K562 (cell line): ENCODE measurements at regions not wholly inside any gene's neighbourhood (a gene's known extent, or its start where the extent isn't known, plus 50 kb on each side); places are given as distances from the start of the nearest gene placed in this dataset.

Experiments
- MED1 ChIP-seq: sonication (generic); formaldehyde crosslinking; IDR thresholded peaks from 2 replicates; pipeline ENCODE4 v1.8.1; 2023; ENCODE audit warnings: missing genetic modification reagents, borderline replicate concordance
- ZNF384 ChIP-seq: IDR thresholded peaks from 2 replicates; pipeline ENCODE4 v1.6.1; 2012; ENCODE audit warnings: low read depth, low read length, improper control_type of control experiment
- TF ChIP-seq, protein P1 (sequence below), 3 experiments: IDR thresholded peaks in 2 of 3; conservative IDR thresholded peaks in 1 of 3; 2 replicates each; pipeline ENCODE4 v1.5.1; 2011 to 2012; ENCODE audit warnings: low read length in 3 of 3, mild to moderate bottlenecking in 3 of 3, control low read depth in 2 of 3, improper control_type of control experiment in 1 of 3, inconsistent platforms in 1 of 3, low read depth in 1 of 3, mixed read lengths in 1 of 3, moderate library complexity in 1 of 3; ENCODE audit not compliant: insufficient read depth in 2 of 3

DNA sequence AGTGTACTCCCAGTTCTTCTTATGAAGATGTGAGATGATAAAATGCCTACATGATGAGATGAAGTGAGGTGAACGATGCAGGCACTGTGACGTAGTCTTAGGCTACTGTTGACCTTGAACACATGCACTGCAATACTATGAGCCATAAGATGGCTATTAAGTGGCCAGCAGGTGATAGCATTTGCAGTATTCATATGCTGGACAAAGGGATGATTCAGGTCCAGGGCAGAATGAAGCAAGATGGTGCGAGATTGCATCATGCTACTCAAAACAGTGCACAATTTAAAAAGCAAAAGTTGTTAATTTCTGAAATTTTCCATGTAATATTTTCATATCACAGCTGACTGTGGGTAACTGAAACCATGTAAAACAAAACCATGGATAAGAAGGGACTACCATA, 781.4 kb downstream of the PCDH18 start:
- TF ChIP-seq MED1 (CRISPR knock-in tag) (no peak), ZNF384 (no peak)
- TF ChIP-seq, protein P1, sequence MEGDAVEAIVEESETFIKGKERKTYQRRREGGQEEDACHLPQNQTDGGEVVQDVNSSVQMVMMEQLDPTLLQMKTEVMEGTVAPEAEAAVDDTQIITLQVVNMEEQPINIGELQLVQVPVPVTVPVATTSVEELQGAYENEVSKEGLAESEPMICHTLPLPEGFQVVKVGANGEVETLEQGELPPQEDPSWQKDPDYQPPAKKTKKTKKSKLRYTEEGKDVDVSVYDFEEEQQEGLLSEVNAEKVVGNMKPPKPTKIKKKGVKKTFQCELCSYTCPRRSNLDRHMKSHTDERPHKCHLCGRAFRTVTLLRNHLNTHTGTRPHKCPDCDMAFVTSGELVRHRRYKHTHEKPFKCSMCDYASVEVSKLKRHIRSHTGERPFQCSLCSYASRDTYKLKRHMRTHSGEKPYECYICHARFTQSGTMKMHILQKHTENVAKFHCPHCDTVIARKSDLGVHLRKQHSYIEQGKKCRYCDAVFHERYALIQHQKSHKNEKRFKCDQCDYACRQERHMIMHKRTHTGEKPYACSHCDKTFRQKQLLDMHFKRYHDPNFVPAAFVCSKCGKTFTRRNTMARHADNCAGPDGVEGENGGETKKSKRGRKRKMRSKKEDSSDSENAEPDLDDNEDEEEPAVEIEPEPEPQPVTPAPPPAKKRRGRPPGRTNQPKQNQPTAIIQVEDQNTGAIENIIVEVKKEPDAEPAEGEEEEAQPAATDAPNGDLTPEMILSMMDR (IDR thresholded peaks at IDR 0.05 in 2 of 3, conservative IDR thresholded peaks at IDR 0.05 in 1 of 3; ENCODE audit: insufficient read depth in 2 of 3, low read depth in 1 of 3, low read length in 3 of 3): no peak
